ENCODE measurements at regions not wholly inside any gene's neighbourhood (a gene's known extent, or its start where the extent isn't known, plus 50 kb on each side); places are given as distances from the start of the nearest gene placed in this dataset.

DNA sequence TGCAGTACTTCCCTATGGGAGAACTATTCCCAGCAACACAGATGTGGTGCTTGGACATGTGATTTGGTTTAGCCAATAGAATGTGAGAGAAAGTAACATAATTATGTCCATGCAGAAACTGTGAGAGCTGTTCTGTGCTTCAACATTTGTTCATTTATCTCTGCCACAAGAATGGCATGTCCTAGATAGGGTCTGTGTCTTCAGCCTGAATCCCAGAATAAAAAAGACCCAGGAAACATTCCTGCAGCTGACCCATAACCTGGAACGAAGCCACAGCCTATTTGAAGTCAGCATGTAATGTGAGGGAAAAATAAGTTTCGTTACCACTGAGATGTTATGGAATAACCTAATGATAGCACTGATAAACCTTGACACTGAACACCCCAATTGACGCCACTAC, 552.0 kb upstream of the USP24 start:
- TF ChIP-seq TEAD4 (IDR thresholded peaks at IDR 0.05) = no peak

GRCh38 chr1:55751776-55752175, 536.6 kb upstream of the USP24 start:
- no peak for TF ChIP-seq TAF1 (IDR thresholded peaks at IDR 0.05; ENCODE audit: low read depth)

DNA sequence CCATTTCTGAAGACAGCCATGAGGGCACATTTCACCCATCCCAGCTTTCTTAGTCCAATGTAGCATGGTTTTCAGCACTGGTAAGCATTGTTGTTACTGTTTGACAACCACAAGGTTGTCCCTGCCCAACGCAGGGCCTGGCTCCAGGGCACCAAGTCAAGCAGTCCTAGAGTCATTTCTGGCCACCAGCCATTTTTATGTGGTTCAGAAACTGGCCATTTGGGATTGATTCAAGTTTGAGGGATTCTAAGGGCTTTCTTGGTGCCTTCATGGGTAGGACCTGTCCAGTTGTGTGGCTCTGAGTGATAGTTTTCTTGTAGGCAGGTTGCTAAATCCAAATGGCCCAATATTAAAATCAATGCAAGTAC, 535.4 kb upstream of the USP24 start:
- TF ChIP-seq CEBPB (IDR thresholded peaks at IDR 0.05) (no peak), YY1 (IDR thresholded peaks at IDR 0.05; ENCODE audit: low read depth) (no peak), TAF1 (IDR thresholded peaks at IDR 0.05; ENCODE audit: low read depth) (no peak), EP300 (IDR thresholded peaks at IDR 0.05; ENCODE audit: borderline replicate concordance) (no peak), TCF12 (IDR thresholded peaks at IDR 0.05; ENCODE audit: low read depth) (no peak), USF1 (IDR thresholded peaks at IDR 0.05) (no peak)
- TF ChIP-seq, protein P1, sequence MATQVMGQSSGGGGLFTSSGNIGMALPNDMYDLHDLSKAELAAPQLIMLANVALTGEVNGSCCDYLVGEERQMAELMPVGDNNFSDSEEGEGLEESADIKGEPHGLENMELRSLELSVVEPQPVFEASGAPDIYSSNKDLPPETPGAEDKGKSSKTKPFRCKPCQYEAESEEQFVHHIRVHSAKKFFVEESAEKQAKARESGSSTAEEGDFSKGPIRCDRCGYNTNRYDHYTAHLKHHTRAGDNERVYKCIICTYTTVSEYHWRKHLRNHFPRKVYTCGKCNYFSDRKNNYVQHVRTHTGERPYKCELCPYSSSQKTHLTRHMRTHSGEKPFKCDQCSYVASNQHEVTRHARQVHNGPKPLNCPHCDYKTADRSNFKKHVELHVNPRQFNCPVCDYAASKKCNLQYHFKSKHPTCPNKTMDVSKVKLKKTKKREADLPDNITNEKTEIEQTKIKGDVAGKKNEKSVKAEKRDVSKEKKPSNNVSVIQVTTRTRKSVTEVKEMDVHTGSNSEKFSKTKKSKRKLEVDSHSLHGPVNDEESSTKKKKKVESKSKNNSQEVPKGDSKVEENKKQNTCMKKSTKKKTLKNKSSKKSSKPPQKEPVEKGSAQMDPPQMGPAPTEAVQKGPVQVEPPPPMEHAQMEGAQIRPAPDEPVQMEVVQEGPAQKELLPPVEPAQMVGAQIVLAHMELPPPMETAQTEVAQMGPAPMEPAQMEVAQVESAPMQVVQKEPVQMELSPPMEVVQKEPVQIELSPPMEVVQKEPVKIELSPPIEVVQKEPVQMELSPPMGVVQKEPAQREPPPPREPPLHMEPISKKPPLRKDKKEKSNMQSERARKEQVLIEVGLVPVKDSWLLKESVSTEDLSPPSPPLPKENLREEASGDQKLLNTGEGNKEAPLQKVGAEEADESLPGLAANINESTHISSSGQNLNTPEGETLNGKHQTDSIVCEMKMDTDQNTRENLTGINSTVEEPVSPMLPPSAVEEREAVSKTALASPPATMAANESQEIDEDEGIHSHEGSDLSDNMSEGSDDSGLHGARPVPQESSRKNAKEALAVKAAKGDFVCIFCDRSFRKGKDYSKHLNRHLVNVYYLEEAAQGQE (IDR thresholded peaks at IDR 0.05; ENCODE audit: low read depth) = no peak

DNA sequence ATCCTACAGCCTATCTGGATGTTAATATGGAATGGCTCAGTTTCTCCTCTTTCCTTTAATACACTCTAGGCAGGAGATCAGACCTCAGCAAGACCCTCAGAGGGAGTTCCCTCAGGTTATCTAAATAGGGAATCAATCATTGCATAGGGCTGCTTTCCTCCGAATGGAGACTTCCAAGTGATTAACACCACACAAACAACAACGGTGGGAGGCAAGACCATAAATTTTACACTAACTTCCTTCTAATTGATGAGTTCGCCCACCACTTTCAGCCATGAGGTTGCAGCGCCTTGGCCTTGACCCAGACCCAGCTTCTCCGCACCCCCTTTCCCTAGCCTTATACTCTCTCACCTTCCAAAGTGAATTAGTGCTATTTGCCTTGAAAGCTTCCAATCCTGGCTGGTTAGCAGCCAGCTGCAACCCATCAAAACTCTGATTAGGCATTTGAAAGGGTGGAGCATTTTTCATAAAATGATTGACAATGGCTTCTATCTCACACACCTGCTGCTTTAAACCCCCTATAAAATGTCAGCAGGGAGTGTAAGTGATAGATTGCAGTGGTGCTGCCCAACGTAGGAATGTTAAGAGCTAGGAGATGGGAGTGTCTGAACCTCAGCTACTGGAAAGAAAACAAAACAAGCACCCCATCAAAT, 534.9 kb upstream of the USP24 start:
- no peak for TF ChIP-seq RAD21 (IDR thresholded peaks at IDR 0.05; ENCODE audit: low read depth)
- 0 out of 2 replicates have a peak, but pooled peaks have one; percentile 18 for TF ChIP-seq TEAD4 (IDR thresholded peaks at IDR 0.05)
- no peak for TF ChIP-seq MAX (IDR thresholded peaks at IDR 0.05)
- no peak for TF ChIP-seq USF1 (IDR thresholded peaks at IDR 0.05)

- TF ChIP-seq, protein P1 (IDR thresholded peaks at IDR 0.05; ENCODE audit: low read depth) = no peak
- TF ChIP-seq EGR1 (IDR thresholded peaks at IDR 0.05) = no peak
- TF ChIP-seq USF1 (IDR thresholded peaks at IDR 0.05) = no peak
- TF ChIP-seq CEBPB (IDR thresholded peaks at IDR 0.05) = no peak
- TF ChIP-seq EP300 (IDR thresholded peaks at IDR 0.05; ENCODE audit: borderline replicate concordance) = no peak
- no peak for TF ChIP-seq ZBTB7A (IDR thresholded peaks at IDR 0.05; ENCODE audit: low read depth)
- no peak for TF ChIP-seq NFIC (IDR thresholded peaks at IDR 0.05)
- no peak for TF ChIP-seq TCF12 (IDR thresholded peaks at IDR 0.05; ENCODE audit: low read depth)
- TF ChIP-seq TAF1 (IDR thresholded peaks at IDR 0.05; ENCODE audit: low read depth) = no peak
- TF ChIP-seq MAX (IDR thresholded peaks at IDR 0.05) = no peak
- TF ChIP-seq CREB1 (IDR thresholded peaks at IDR 0.05; ENCODE audit: low read depth) = no peak
- no peak for TF ChIP-seq RAD21 (IDR thresholded peaks at IDR 0.05; ENCODE audit: low read depth)
- TF ChIP-seq TEAD4 (IDR thresholded peaks at IDR 0.05) = no peak
- no peak for TF ChIP-seq FOXM1 (IDR thresholded peaks at IDR 0.05; ENCODE audit: borderline replicate concordance, low read depth)
- no peak for TF ChIP-seq YY1 (IDR thresholded peaks at IDR 0.05; ENCODE audit: low read depth)
Measured at GRCh38 chr1:55747408-55747841, 532.3 kb upstream of the USP24 start.

- TF ChIP-seq TAF1 (IDR thresholded peaks at IDR 0.05; ENCODE audit: low read depth) (no peak), CEBPB (IDR thresholded peaks at IDR 0.05) (no peak), MAX (IDR thresholded peaks at IDR 0.05) (no peak)
Measured at GRCh38 chr1:55746710-55747109, 531.5 kb upstream of the USP24 start.

- TF ChIP-seq USF1 (IDR thresholded peaks at IDR 0.05) = no peak
- no peak for TF ChIP-seq CREB1 (IDR thresholded peaks at IDR 0.05; ENCODE audit: low read depth)
Measured at GRCh38 chr1:55741516-55741915, 526.4 kb upstream of the USP24 start.
